KG1 (cell line): ENCODE measurements at regions not wholly inside any gene's neighbourhood (a gene's known extent, or its start where the extent isn't known, plus 50 kb on each side); places are given as distances from the start of the nearest gene placed in this dataset.
"Not testable (repeated sequence)": the region's sequence is repeated elsewhere in the genome, so short reads cannot be mapped to it uniquely, and the experiment has no call there.

Source experiments
- DNase-seq: peaks from one replicate; lab custom pipeline; 2025; lab: John Stamatoyannopoulos, UW

GRCh38 chr18:10169064-10169562 is 255.3 kb downstream of the VAPA start:
- no peak for DNase-seq

GRCh38 chr18:10169814-10170213 is 256.0 kb downstream of the VAPA start:
- no peak for DNase-seq

GRCh38 chr18:10170375-10170774 is 256.6 kb downstream of the VAPA start:
- DNase-seq: no peak

GRCh38 chr18:10175333-10175732 is 261.5 kb downstream of the VAPA start:
- DNase-seq: not testable (repeated sequence)

- not testable (repeated sequence) for DNase-seq
Observed at GRCh38 chr18:10179326-10179725, 265.5 kb downstream of the VAPA start.

GRCh38 chr18:10182009-10182624 is 268.3 kb downstream of the VAPA start:
- no peak for DNase-seq

- DNase-seq: no peak
Observed at GRCh38 chr18:10184776-10185175, 269.7 kb upstream of the APCDD1 start.

- no peak for DNase-seq
Observed at GRCh38 chr18:10188971-10189810, 265.2 kb upstream of the APCDD1 start.

GRCh38 chr18:10190564-10190963 is 263.9 kb upstream of the APCDD1 start:
- no peak for DNase-seq

GRCh38 chr18:10193444-10193843 is 261.0 kb upstream of the APCDD1 start:
- DNase-seq: no peak

GRCh38 chr18:10194592-10194991 is 259.8 kb upstream of the APCDD1 start:
- DNase-seq: no peak

- DNase-seq: no peak
Observed at GRCh38 chr18:10195529-10195928, 258.9 kb upstream of the APCDD1 start.

GRCh38 chr18:10197097-10197496 is 257.3 kb upstream of the APCDD1 start:
- DNase-seq: no peak

- no peak for DNase-seq
Observed at GRCh38 chr18:10201226-10201625, 253.2 kb upstream of the APCDD1 start.

GRCh38 chr18:10201659-10202058 is 252.8 kb upstream of the APCDD1 start:
- no peak for DNase-seq

GRCh38 chr18:10202845-10203321 is 251.6 kb upstream of the APCDD1 start:
- DNase-seq: no peak

- DNase-seq: no peak
Observed at GRCh38 chr18:10205151-10205550, 249.3 kb upstream of the APCDD1 start.

- DNase-seq: no peak
Observed at GRCh38 chr18:10207682-10208345, 246.6 kb upstream of the APCDD1 start.

GRCh38 chr18:10209302-10209701 is 245.1 kb upstream of the APCDD1 start:
- no peak for DNase-seq

GRCh38 chr18:10210057-10210633 is 244.3 kb upstream of the APCDD1 start:
- no peak for DNase-seq

GRCh38 chr18:10213526-10213925 is 240.9 kb upstream of the APCDD1 start:
- no peak for DNase-seq

GRCh38 chr18:10215446-10215845 is 239.0 kb upstream of the APCDD1 start:
- no peak for DNase-seq
